ENCODE measurements at regions not wholly inside any gene's neighbourhood (a gene's known extent, or its start where the extent isn't known, plus 50 kb on each side); places are given as distances from the start of the nearest gene placed in this dataset.

- no peak for TF ChIP-seq TAF1 (conservative IDR thresholded peaks at IDR 0.05)
- TF ChIP-seq ATF3 (IDR thresholded peaks at IDR 0.05), result no peak
- TF ChIP-seq CTCF (IDR thresholded peaks at IDR 0.05; ENCODE audit: low read depth, low read length, missing input control), result no peak
- no peak for TF ChIP-seq GABPA (IDR thresholded peaks at IDR 0.05 in 1 of 2, conservative IDR thresholded peaks at IDR 0.05 in 1 of 2)
- TF ChIP-seq REST (IDR thresholded peaks at IDR 0.05), result no peak
- TF ChIP-seq RAD21 (IDR thresholded peaks at IDR 0.05), result no peak
- TF ChIP-seq EGR1 (IDR thresholded peaks at IDR 0.05; ENCODE audit: low read depth in 2 of 2), result no peak
- no peak for TF ChIP-seq MAX (IDR thresholded peaks at IDR 0.05)
- no peak for TF ChIP-seq ZBTB33 (IDR thresholded peaks at IDR 0.05)
- no peak for TF ChIP-seq SP1 (IDR thresholded peaks at IDR 0.05)
- TF ChIP-seq YY1 (IDR thresholded peaks at IDR 0.05), result no peak
- TF ChIP-seq FOXA2 (IDR thresholded peaks at IDR 0.05), result no peak
- no peak for TF ChIP-seq FOXA1 (IDR thresholded peaks at IDR 0.05)
Measured at GRCh38 chr11:81484196-81484595, 1249.5 kb downstream of the FAM181B start.

All from liver (tissue), 3 donors.